A549 (cell line): ENCODE measurements at regions not wholly inside any gene's neighbourhood (a gene's known extent, or its start where the extent isn't known, plus 50 kb on each side); places are given as distances from the start of the nearest gene placed in this dataset.

Source experiments
- FOSL2 ChIP-seq, 2 experiments: fragments of 450-650 bp in 1 of 2; fragments of >200 bp in 1 of 2; sonication (Bioruptor Twin) in 1 of 2; formaldehyde crosslinking; IDR thresholded peaks; 2 replicates each; pipeline versions ENCODE4 v1.5.0 to v1.6.1; 2016 to 2020; ENCODE audit warnings: mild to moderate bottlenecking in 1 of 2, moderate library complexity in 1 of 2
- NPAS2 ChIP-seq: fragments of 250-450 bp; sonication (Bioruptor Pico); IDR thresholded peaks from 2 replicates; pipeline ENCODE4 v1.8.0; 2022; ENCODE audit warnings: mild to moderate bottlenecking, moderate library complexity, borderline replicate concordance

GRCh38 chr6:144702781-144703180, 417.6 kb downstream of the UTRN start:
- TF ChIP-seq NPAS2 (CRISPR knock-in tag) (no peak), FOSL2 (IDR thresholded peaks at IDR 0.05) (no peak), FOSL2 (CRISPR knock-in tag; IDR thresholded peaks at IDR 0.05) (no peak)
